ENCODE measurements at regions not wholly inside any gene's neighbourhood (a gene's known extent, or its start where the extent isn't known, plus 50 kb on each side); places are given as distances from the start of the nearest gene placed in this dataset.

DNA sequence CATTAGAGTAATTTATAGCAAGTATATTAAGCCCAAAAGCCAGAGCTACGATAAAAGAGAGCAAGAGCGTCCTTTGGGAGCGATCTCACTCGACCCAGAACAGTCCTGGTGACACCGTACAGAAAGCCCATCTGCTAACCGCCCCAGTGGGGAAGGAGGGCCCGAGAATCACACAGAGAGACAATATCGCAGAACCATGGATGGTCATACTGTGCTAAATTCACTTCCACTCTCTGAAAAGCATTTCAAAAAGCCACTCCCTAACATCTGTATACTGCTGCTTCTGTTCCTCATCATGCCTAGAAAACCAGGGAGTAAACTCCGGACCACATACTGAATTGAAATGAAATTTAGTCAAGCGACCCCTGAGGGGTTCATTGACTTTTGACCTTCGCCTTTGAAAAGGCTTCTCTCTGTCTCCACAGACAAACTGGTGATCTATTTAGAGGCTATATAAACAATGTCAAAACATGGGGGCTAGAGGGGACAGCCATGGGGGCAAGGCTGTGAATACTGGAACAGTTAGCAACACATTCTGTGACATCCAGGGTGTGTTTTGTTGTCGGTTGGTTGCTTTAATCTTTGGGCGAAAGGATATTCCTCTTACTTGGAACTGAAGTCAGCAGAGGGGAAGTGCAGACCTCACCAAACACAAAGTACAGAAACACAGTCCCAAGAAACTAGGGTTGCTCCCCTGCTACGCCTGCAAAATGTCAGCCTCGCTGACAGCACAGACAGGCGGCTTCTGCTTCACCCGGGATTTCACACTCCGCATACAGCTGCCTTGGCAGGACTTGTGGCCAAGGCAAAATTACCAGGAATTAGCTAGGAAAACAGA is 129.0 kb upstream of the RASGEF1B start:
- Histone ChIP-seq H3K9ac (ENCODE audit: low read length) (no peak overlapping the region), H3K4me1 (ENCODE audit: insufficient read depth, low read length, severe bottlenecking) (peaks cover 34% of the 10 kb centered on the region)
- no peak for TF ChIP-seq EZH2 (IDR thresholded peaks at IDR 0.05; ENCODE audit: borderline replicate concordance, low read length)
- TF ChIP-seq, protein P1, sequence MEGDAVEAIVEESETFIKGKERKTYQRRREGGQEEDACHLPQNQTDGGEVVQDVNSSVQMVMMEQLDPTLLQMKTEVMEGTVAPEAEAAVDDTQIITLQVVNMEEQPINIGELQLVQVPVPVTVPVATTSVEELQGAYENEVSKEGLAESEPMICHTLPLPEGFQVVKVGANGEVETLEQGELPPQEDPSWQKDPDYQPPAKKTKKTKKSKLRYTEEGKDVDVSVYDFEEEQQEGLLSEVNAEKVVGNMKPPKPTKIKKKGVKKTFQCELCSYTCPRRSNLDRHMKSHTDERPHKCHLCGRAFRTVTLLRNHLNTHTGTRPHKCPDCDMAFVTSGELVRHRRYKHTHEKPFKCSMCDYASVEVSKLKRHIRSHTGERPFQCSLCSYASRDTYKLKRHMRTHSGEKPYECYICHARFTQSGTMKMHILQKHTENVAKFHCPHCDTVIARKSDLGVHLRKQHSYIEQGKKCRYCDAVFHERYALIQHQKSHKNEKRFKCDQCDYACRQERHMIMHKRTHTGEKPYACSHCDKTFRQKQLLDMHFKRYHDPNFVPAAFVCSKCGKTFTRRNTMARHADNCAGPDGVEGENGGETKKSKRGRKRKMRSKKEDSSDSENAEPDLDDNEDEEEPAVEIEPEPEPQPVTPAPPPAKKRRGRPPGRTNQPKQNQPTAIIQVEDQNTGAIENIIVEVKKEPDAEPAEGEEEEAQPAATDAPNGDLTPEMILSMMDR (IDR thresholded peaks at IDR 0.05; ENCODE audit: low read length): no peak

DNA sequence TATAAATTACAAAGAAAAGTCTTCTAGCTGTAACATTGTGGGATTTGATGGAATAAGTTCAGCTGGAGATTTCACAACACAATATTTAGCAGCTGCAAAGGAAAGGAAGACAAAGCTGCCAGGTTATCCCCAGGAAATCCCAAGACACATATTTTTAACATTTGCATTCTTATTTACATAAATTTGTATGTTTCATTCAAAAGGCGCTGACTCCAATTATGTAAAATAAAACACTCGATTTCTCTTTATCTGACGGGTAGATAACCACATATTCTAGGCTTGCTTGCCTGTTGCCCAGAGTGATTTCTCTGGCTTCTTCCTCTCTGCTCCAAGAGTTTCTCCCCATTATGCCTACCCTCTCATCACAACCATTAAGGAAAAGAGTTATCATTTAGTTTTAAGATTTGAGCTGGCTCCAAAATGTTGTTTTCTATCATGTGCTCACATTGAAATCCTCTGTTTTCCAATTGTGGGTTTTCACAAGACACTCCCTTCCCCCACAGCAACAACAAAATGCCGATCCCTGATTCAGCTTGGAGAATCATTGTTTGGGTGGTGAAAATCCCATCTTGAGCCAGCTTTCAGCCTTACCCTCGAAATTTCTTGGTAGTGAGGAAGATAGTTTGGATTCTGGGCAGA is 128.2 kb upstream of the RASGEF1B start:
- no peak overlapping the region for H3K9ac ChIP-seq (ENCODE audit: low read length)
- no peak overlapping the region for H3K27ac ChIP-seq (ENCODE audit: low read depth, low read length, poor library complexity, severe bottlenecking)
- H4K20me1 ChIP-seq (ENCODE audit: insufficient read depth, low read length): no peaks in the 10 kb centered on the region
- 0 out of 2 replicates have a peak, but pooled peaks cover 3% of the 10 kb centered on the region for H3K9me3 ChIP-seq (ENCODE audit: low read length)
- H3K36me3 ChIP-seq (ENCODE audit: insufficient read depth, low read length): no peaks in the 10 kb centered on the region
- TF ChIP-seq EZH2 (IDR thresholded peaks at IDR 0.05; ENCODE audit: borderline replicate concordance, low read length): no peak
- TF ChIP-seq, protein P1 (IDR thresholded peaks at IDR 0.05; ENCODE audit: low read length): no peak
- no peak overlapping the region for H3K4me2 ChIP-seq (ENCODE audit: low read length)
- no peak overlapping the region for H3K4me3 ChIP-seq (ENCODE audit: low read depth, low read length, poor library complexity, severe bottlenecking)
- no peaks in the 10 kb centered on the region for H3F3A ChIP-seq (ENCODE audit: insufficient read depth, low read length)
- peaks cover 34% of the 10 kb centered on the region for H3K4me1 ChIP-seq (ENCODE audit: insufficient read depth, low read length, severe bottlenecking)
- H3K9me2 ChIP-seq (ENCODE audit: low read depth, low read length): no peaks in the 10 kb centered on the region
- H3K27me3 ChIP-seq (ENCODE audit: insufficient read depth, low read length): no peaks in the 10 kb centered on the region
- H3K79me2 ChIP-seq (ENCODE audit: insufficient read depth, low read length): no peaks in the 10 kb centered on the region
- no peak overlapping the region for H2AFZ ChIP-seq (ENCODE audit: low read length)

More for the DNA sequence above, 129.0 kb upstream of the RASGEF1B start:
- Histone ChIP-seq H3K27me3 (ENCODE audit: insufficient read depth, low read length) (no peaks in the 10 kb centered on the region), H3F3A (ENCODE audit: insufficient read depth, low read length) (no peaks in the 10 kb centered on the region), H3K4me2 (ENCODE audit: low read length) (no peak overlapping the region), H3K9me2 (ENCODE audit: low read depth, low read length) (no peaks in the 10 kb centered on the region), H4K20me1 (ENCODE audit: insufficient read depth, low read length) (no peaks in the 10 kb centered on the region), H3K79me2 (ENCODE audit: insufficient read depth, low read length) (no peaks in the 10 kb centered on the region), H3K36me3 (ENCODE audit: insufficient read depth, low read length) (no peaks in the 10 kb centered on the region), H3K9me3 (ENCODE audit: low read length) (0 out of 2 replicates have a peak, but pooled peaks cover 3% of the 10 kb centered on the region), H3K27ac (ENCODE audit: low read depth, low read length, poor library complexity, severe bottlenecking) (peak overlapping the region; percentile 12), H3K4me3 (ENCODE audit: low read depth, low read length, poor library complexity, severe bottlenecking) (no peak overlapping the region), H2AFZ (ENCODE audit: low read length) (peak overlapping the region; percentile 87; the same call in 1 of the 2 replicates)

DNA sequence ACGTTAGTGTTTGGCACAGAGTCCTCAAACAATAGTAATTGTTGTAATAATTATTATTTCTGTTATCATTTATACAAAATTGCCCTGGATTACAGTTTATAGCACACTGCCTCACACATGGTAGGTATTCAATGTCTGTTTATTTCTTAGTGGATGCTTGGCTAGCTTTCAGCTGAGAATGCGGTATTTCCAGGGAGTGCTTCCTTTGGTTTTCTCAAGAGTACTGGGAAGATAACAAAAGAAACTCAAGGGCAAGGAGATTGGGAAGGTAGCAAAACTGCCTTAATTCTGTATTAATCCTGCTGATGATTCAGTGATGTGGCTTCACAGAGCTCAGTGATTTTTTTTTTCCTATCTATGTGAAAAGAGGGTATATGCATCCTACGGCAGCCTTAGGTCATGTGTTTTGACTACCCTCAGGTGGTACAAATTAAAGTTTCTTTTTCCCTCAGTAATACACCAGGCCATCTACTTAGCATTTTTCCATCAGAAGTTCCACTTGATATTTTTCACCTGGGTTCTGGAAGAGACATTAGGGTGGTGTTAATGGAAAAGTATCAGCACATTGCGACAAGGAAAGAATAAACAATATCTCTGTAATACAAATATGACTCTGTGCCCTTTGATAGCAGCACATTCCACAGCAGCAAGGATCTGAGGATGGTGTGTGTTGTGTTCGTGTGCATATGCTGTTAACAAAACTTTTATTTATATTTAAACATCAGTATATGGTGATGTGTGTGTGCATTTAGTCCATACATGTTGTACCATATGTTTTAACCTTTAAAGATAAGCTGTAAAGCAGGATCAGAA is 124.3 kb upstream of the RASGEF1B start:
- H4K20me1 ChIP-seq (ENCODE audit: insufficient read depth, low read length): no peaks in the 10 kb centered on the region
- no peak overlapping the region for H3K4me3 ChIP-seq (ENCODE audit: low read depth, low read length, poor library complexity, severe bottlenecking)
- no peak overlapping the region for H3K9ac ChIP-seq (ENCODE audit: low read length)
- no peak overlapping the region for H3K27ac ChIP-seq (ENCODE audit: low read depth, low read length, poor library complexity, severe bottlenecking)
- no peaks in the 10 kb centered on the region for H3K9me2 ChIP-seq (ENCODE audit: low read depth, low read length)
- H3F3A ChIP-seq (ENCODE audit: insufficient read depth, low read length): no peaks in the 10 kb centered on the region
- no peaks in the 10 kb centered on the region for H3K36me3 ChIP-seq (ENCODE audit: insufficient read depth, low read length)
- H3K27me3 ChIP-seq (ENCODE audit: insufficient read depth, low read length): no peaks in the 10 kb centered on the region
- TF ChIP-seq EZH2 (IDR thresholded peaks at IDR 0.05; ENCODE audit: borderline replicate concordance, low read length): no peak
- TF ChIP-seq, protein P1 (IDR thresholded peaks at IDR 0.05; ENCODE audit: low read length): no peak
- H3K4me2 ChIP-seq (ENCODE audit: low read length): no peak overlapping the region
- no peaks in the 10 kb centered on the region for H3K79me2 ChIP-seq (ENCODE audit: insufficient read depth, low read length)
- H3K4me1 ChIP-seq (ENCODE audit: insufficient read depth, low read length, severe bottlenecking): peaks cover 60% of the 10 kb centered on the region
- H2AFZ ChIP-seq (ENCODE audit: low read length): no peak overlapping the region
- H3K9me3 ChIP-seq (ENCODE audit: low read length): 0 out of 2 replicates have a peak, but pooled peaks cover 3% of the 10 kb centered on the region

Measured in OCI-LY1 (cell line).